ENCODE measurements at regions not wholly inside any gene's neighbourhood (a gene's known extent, or its start where the extent isn't known, plus 50 kb on each side); places are given as distances from the start of the nearest gene placed in this dataset.

- no peaks in the 10 kb centered on the region for H3K36me3 Mint-ChIP-seq (ENCODE audit: unreplicated experiment)
- H3K4me3 Mint-ChIP-seq (ENCODE audit: unreplicated experiment): no peak overlapping the region
- DNase-seq: no peak
- no peak overlapping the region for H3K27ac Mint-ChIP-seq (ENCODE audit: unreplicated experiment)
- peaks cover 4% of the 10 kb centered on the region for H3K4me1 Mint-ChIP-seq (ENCODE audit: low read depth, unreplicated experiment)
- peaks cover 2% of the 10 kb centered on the region for H3K27me3 Mint-ChIP-seq (ENCODE audit: unreplicated experiment)
- H3K9me3 Mint-ChIP-seq (ENCODE audit: unreplicated experiment): no peaks in the 10 kb centered on the region
- TF ChIP-seq CTCF (IDR thresholded peaks at IDR 0.05; ENCODE audit: partially characterized antibody, unreplicated experiment): no peak
Measured at GRCh38 chr10:21299330-21299729, 226.2 kb downstream of the SKIDA1 start.

GRCh38 chr10:21298701-21299100 is 226.8 kb downstream of the SKIDA1 start:
- Mint-ChIP-seq H3K4me1 (ENCODE audit: low read depth, unreplicated experiment) (peaks cover 10% of the 10 kb centered on the region), H3K27me3 (ENCODE audit: unreplicated experiment) (peaks cover 2% of the 10 kb centered on the region), H3K36me3 (ENCODE audit: unreplicated experiment) (no peaks in the 10 kb centered on the region), H3K27ac (ENCODE audit: unreplicated experiment) (no peak overlapping the region), H3K9me3 (ENCODE audit: unreplicated experiment) (no peaks in the 10 kb centered on the region), H3K4me3 (ENCODE audit: unreplicated experiment) (no peak overlapping the region)
- no peak for DNase-seq
- no peak for TF ChIP-seq CTCF (IDR thresholded peaks at IDR 0.05; ENCODE audit: partially characterized antibody, unreplicated experiment)

GRCh38 chr10:21297603-21298383 is 227.7 kb downstream of the SKIDA1 start:
- Mint-ChIP-seq H3K27me3 (ENCODE audit: unreplicated experiment) (peaks cover 2% of the 10 kb centered on the region), H3K4me3 (ENCODE audit: unreplicated experiment) (no peak overlapping the region), H3K36me3 (ENCODE audit: unreplicated experiment) (no peaks in the 10 kb centered on the region), H3K9me3 (ENCODE audit: unreplicated experiment) (no peaks in the 10 kb centered on the region), H3K27ac (ENCODE audit: unreplicated experiment) (no peak overlapping the region), H3K4me1 (ENCODE audit: low read depth, unreplicated experiment) (peaks cover 18% of the 10 kb centered on the region)
- no peak for TF ChIP-seq CTCF (IDR thresholded peaks at IDR 0.05; ENCODE audit: partially characterized antibody, unreplicated experiment)
- DNase-seq: no peak

GRCh38 chr10:21296575-21297355 is 228.7 kb downstream of the SKIDA1 start:
- H3K27ac Mint-ChIP-seq (ENCODE audit: unreplicated experiment): no peak overlapping the region
- no peaks in the 10 kb centered on the region for H3K36me3 Mint-ChIP-seq (ENCODE audit: unreplicated experiment)
- no peaks in the 10 kb centered on the region for H3K9me3 Mint-ChIP-seq (ENCODE audit: unreplicated experiment)
- H3K4me1 Mint-ChIP-seq (ENCODE audit: low read depth, unreplicated experiment): peaks cover 19% of the 10 kb centered on the region
- peaks cover 2% of the 10 kb centered on the region for H3K27me3 Mint-ChIP-seq (ENCODE audit: unreplicated experiment)
- DNase-seq: no peak
- no peak overlapping the region for H3K4me3 Mint-ChIP-seq (ENCODE audit: unreplicated experiment)
- no peak for TF ChIP-seq CTCF (IDR thresholded peaks at IDR 0.05; ENCODE audit: partially characterized antibody, unreplicated experiment)
